Endothelial cell of umbilical vein (primary cell): ENCODE measurements at regions not wholly inside any gene's neighbourhood (a gene's known extent, or its start where the extent isn't known, plus 50 kb on each side); places are given as distances from the start of the nearest gene placed in this dataset.

Experiments used
- BruUV-seq: library from RNA; stranded (reverse); fragments of 400-500 nt; replicated peaks from 2 replicates; lab custom pipeline; 2021; lab: Mats Ljungman, UMichigan
- CTCF ChIA-PET: fragments of 300-600, 350-600 bp; sonication (Branson Sonifier 250); formaldehyde crosslinking; loops from one replicate; lab custom pipeline; 2021; ENCODE audit warnings: antibody characterized with exemption, inconsistent platforms; lab: Charles Lee
- POLR2A ChIA-PET: fragments of 300-600, 350-600 bp; sonication (Branson Sonifier 250); formaldehyde crosslinking; loops from one replicate; lab custom pipeline; 2021; ENCODE audit warnings: antibody characterized with exemption, inconsistent platforms; lab: Charles Lee
- DNase-seq: peaks from one replicate; pipeline ENCODE4 v3.0.0-alpha.2; 2011; ENCODE audit warnings: low read depth, low spot score
- FAIRE-seq: peaks from 2 replicates; lab custom pipeline; 2011; peaks lifted over from hg19 to GRCh38; lab: Jason Lieb, UNC
- H2AFZ ChIP-seq: 2 replicates; pipeline ENCODE4 v1.6.0; 2012; ENCODE audit warnings: low read depth, low read length, control low read depth, inconsistent platforms
- H3K27ac ChIP-seq: 2 replicates; pipeline ENCODE4 v1.5.1; 2011; ENCODE audit warnings: low read depth, mild to moderate bottlenecking, control low read depth, low read length, moderate library complexity; ENCODE audit not compliant: insufficient read depth
- H3K27me3 ChIP-seq, 2 experiments: 2 replicates each; pipeline versions ENCODE4 v1.6.0 to v1.6.1; 2011; ENCODE audit warnings: low read length in 2 of 2, mixed read lengths in 1 of 2; ENCODE audit not compliant: control insufficient read depth in 2 of 2, insufficient read depth in 2 of 2
- H3K36me3 ChIP-seq, 2 experiments: 2 replicates in 1 of 2; 3 replicates in 1 of 2; pipeline ENCODE4 v1.5.1; 2011; ENCODE audit warnings: low read length in 2 of 2, mild to moderate bottlenecking in 1 of 2, moderate library complexity in 1 of 2; ENCODE audit not compliant: control insufficient read depth in 2 of 2, insufficient read depth in 2 of 2; ENCODE audit errors: extremely low read depth in 1 of 2
- H3K4me1 ChIP-seq: 3 replicates; pipeline ENCODE4 v1.5.1; 2011; ENCODE audit warnings: mild to moderate bottlenecking, low read length; ENCODE audit not compliant: control insufficient read depth, insufficient read depth; ENCODE audit errors: extremely low read depth
- H3K4me2 ChIP-seq: 2 replicates; pipeline ENCODE4 v1.6.1; 2011; ENCODE audit warnings: low read length, control low read depth, mixed read lengths; ENCODE audit not compliant: insufficient read depth
- H3K4me3 ChIP-seq, 3 experiments: fragments of 200-600 bp in 1 of 3; sonication (generic), shearing (Covaris generic) in 1 of 3; replicated peaks in 1 of 3; 2 replicates each; pipeline ENCODE4 v1.5.1; 2011 to 2016; ENCODE audit warnings: control low read depth in 3 of 3, low read length in 3 of 3, mild to moderate bottlenecking in 2 of 3, inconsistent platforms in 1 of 3, low read depth in 1 of 3, moderate library complexity in 1 of 3; ENCODE audit not compliant: insufficient read depth in 1 of 3
- H3K79me2 ChIP-seq: 2 replicates; pipeline ENCODE4 v1.6.0; 2012; ENCODE audit warnings: low read length, inconsistent platforms; ENCODE audit not compliant: control insufficient read depth, insufficient read depth
- H3K9ac ChIP-seq: replicated peaks from 2 replicates; pipeline ENCODE3; 2011; ENCODE audit warnings: low read length, control low read depth; ENCODE audit not compliant: insufficient read depth; ENCODE audit errors: extremely low read depth
- H3K9me1 ChIP-seq: replicated peaks from 3 replicates; pipeline ENCODE4 v1.6.0; 2011; ENCODE audit warnings: mild to moderate bottlenecking, low read length; ENCODE audit not compliant: control insufficient read depth, insufficient read depth; ENCODE audit errors: extremely low read depth
- H3K9me3 ChIP-seq: replicated peaks from 2 replicates; pipeline ENCODE4 v1.5.1; 2012; ENCODE audit warnings: low read length, inconsistent platforms; ENCODE audit not compliant: control insufficient read depth, insufficient read depth
- H4K20me1 ChIP-seq: replicated peaks from 2 replicates; pipeline ENCODE3; 2011; ENCODE audit warnings: mild to moderate bottlenecking, low read length; ENCODE audit not compliant: control insufficient read depth, insufficient read depth; ENCODE audit errors: extremely low read depth
- EZH2 ChIP-seq: IDR thresholded peaks from 2 replicates; pipeline ENCODE4 v1.6.1; 2012; ENCODE audit warnings: borderline replicate concordance, low read depth, mild to moderate bottlenecking, moderate library complexity, low read length, inconsistent platforms; ENCODE audit not compliant: severe bottlenecking
- FOS ChIP-seq: IDR thresholded peaks from 2 replicates; pipeline ENCODE4 v1.6.1; 2011; ENCODE audit warnings: mild to moderate bottlenecking, low read length, moderate library complexity, borderline replicate concordance; ENCODE audit not compliant: insufficient read depth
- GATA2 ChIP-seq: IDR thresholded peaks from 2 replicates; pipeline ENCODE4 v1.7.0; 2011; ENCODE audit warnings: low read depth, mild to moderate bottlenecking, moderate library complexity, mixed read lengths, low read length; ENCODE audit not compliant: insufficient read length, insufficient read depth
- JUN ChIP-seq: IDR thresholded peaks from 2 replicates; pipeline ENCODE4 v1.6.1; 2011; ENCODE audit warnings: borderline replicate concordance, low read depth; ENCODE audit not compliant: insufficient read length, insufficient read depth
- MYC ChIP-seq: IDR thresholded peaks from one replicate; pipeline ENCODE4 v1.6.1; 2011; ENCODE audit warnings: mild to moderate bottlenecking, low read depth, low read length
- POLR2A ChIP-seq: IDR thresholded peaks from 2 replicates; pipeline ENCODE4 v1.6.1; 2012; ENCODE audit warnings: low read depth, mild to moderate bottlenecking, control low read depth, low read length
- POLR2AphosphoS5 ChIP-seq: IDR thresholded peaks from 2 replicates; pipeline ENCODE4 v1.6.1; 2012; ENCODE audit warnings: low read depth, mild to moderate bottlenecking, control low read depth, low read length, moderate library complexity; ENCODE audit not compliant: insufficient read depth
- dilution Hi-C: fragments of 300-500 bp; cut with MboI; formaldehyde crosslinking; loops from one replicate; pipeline ENCODE4 v1.15.0; 2019; ENCODE audit warnings: low sequenced_read_pairs; ENCODE audit not compliant: extremely low pct_ligation_motif_present
- intact Hi-C: fragments of 100-400 bp; cut with micrococcal nuclease; formaldehyde crosslinking; loops from one replicate; pipeline ENCODE4 v1.10.0; 2022
- TF ChIP-seq, protein P1 (sequence below), 2 donors: IDR thresholded peaks; 1 replicate in 1 of 2; 2 replicates in 1 of 2; pipeline ENCODE4 v1.5.1; 2011; ENCODE audit warnings: low read length in 2 of 2, mild to moderate bottlenecking in 2 of 2, moderate library complexity in 2 of 2, control low read depth in 1 of 2, inconsistent platforms in 1 of 2, low read depth in 1 of 2; ENCODE audit not compliant: insufficient read depth in 1 of 2; ENCODE audit errors: extremely low read depth in 1 of 2
- TF ChIP-seq, protein P2 (sequence below): IDR thresholded peaks from 2 replicates; pipeline ENCODE4 v1.6.1; 2011; ENCODE audit not compliant: insufficient read depth, insufficient read length

GRCh38 chr13:103953859-103954258, 887.6 kb upstream of the SLC10A2 start:
- CTCF ChIA-PET: no interaction called here
- POLR2A ChIA-PET: no interaction called here

More at GRCh38 chr13:103953859-103954258, 887.6 kb upstream of the SLC10A2 start:
- no peak overlapping the region for H2AFZ ChIP-seq
- intact Hi-C loops: loop anchor here (1.0 to 2.0 kb wide), 3 partner anchors 46 to 361 kb away; no protein-coding TSS in a partner anchor
- peaks cover 29% of the 10 kb centered on the region for H3K4me1 ChIP-seq
- dilution Hi-C loops: no loop called here
- H3K27ac ChIP-seq: no peak overlapping the region
- H3K36me3 ChIP-seq: no peaks in the 10 kb centered on the region
- H3K27me3 ChIP-seq: no peaks in the 10 kb centered on the region
- H3K9ac ChIP-seq: no peak overlapping the region
- no peaks in the 10 kb centered on the region for H3K9me3 ChIP-seq
- no TSS peak for BruUV-seq
- no peaks in the 10 kb centered on the region for H3K79me2 ChIP-seq
- H3K9me1 ChIP-seq: no peaks in the 10 kb centered on the region
- H4K20me1 ChIP-seq: no peaks in the 10 kb centered on the region
- no peak overlapping the region for H3K4me3 ChIP-seq
- H3K4me2 ChIP-seq: no peak overlapping the region
- no peak for FAIRE-seq
- TF ChIP-seq MYC: no peak
- no peak for TF ChIP-seq EZH2
- TF ChIP-seq POLR2A: no peak
- TF ChIP-seq FOS: no peak
- no peak for TF ChIP-seq JUN
- TF ChIP-seq, protein P1, sequence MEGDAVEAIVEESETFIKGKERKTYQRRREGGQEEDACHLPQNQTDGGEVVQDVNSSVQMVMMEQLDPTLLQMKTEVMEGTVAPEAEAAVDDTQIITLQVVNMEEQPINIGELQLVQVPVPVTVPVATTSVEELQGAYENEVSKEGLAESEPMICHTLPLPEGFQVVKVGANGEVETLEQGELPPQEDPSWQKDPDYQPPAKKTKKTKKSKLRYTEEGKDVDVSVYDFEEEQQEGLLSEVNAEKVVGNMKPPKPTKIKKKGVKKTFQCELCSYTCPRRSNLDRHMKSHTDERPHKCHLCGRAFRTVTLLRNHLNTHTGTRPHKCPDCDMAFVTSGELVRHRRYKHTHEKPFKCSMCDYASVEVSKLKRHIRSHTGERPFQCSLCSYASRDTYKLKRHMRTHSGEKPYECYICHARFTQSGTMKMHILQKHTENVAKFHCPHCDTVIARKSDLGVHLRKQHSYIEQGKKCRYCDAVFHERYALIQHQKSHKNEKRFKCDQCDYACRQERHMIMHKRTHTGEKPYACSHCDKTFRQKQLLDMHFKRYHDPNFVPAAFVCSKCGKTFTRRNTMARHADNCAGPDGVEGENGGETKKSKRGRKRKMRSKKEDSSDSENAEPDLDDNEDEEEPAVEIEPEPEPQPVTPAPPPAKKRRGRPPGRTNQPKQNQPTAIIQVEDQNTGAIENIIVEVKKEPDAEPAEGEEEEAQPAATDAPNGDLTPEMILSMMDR (IDR thresholded peaks at IDR 0.05; ENCODE audit: extremely low read depth in 1 of 2, insufficient read depth in 1 of 2, low read depth in 1 of 2, low read length in 2 of 2): no peak
- TF ChIP-seq, protein P2, sequence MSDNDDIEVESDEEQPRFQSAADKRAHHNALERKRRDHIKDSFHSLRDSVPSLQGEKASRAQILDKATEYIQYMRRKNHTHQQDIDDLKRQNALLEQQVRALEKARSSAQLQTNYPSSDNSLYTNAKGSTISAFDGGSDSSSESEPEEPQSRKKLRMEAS: no peak
- no peak for TF ChIP-seq GATA2
- TF ChIP-seq POLR2AphosphoS5: no peak
- no peak for DNase-seq
